Common myeloid progenitor, CD34-positive (primary cell): ENCODE measurements at regions not wholly inside any gene's neighbourhood (a gene's known extent, or its start where the extent isn't known, plus 50 kb on each side); places are given as distances from the start of the nearest gene placed in this dataset.

Experiments used
- CTCF ChIA-PET: fragments of 350-600 bp; sonication (Branson Sonifier 250); formaldehyde crosslinking; loops from one replicate; lab custom pipeline; 2021; ENCODE audit warnings: antibody characterized with exemption; lab: Charles Lee
- POLR2A ChIA-PET: fragments of 350-600 bp; sonication (Branson Sonifier 250); formaldehyde crosslinking; loops from one replicate; lab custom pipeline; 2021; ENCODE audit warnings: antibody characterized with exemption; lab: Charles Lee
- DNase-seq, 3 donors: peaks; one replicate each; pipeline versions ENCODE4 v3.0.0 to v3.0.0-alpha.2; 2013
- H3K27ac ChIP-seq, 2 experiments: 1 replicate in 1 of 2; 2 replicates in 1 of 2; pipeline ENCODE4 v1.7.0; 2013; ENCODE audit warnings: inconsistent platforms in 2 of 2, low read length in 2 of 2, mild to moderate bottlenecking in 2 of 2, low read depth in 1 of 2, moderate library complexity in 1 of 2; ENCODE audit not compliant: severe bottlenecking in 2 of 2, insufficient read depth in 1 of 2, poor library complexity in 1 of 2
- H3K27me3 ChIP-seq, 5 experiments: replicated peaks in 2 of 5; 1 replicate in 3 of 5; 2 replicates in 2 of 5; pipeline versions ENCODE4 v1.6.1 to v1.7.0; 2013; ENCODE audit warnings: low read length in 4 of 5, mild to moderate bottlenecking in 2 of 5, moderate library complexity in 2 of 5, inconsistent platforms in 1 of 5; ENCODE audit not compliant: insufficient read depth in 5 of 5, control insufficient read depth in 4 of 5
- H3K36me3 ChIP-seq, 4 experiments: 1 replicate in 2 of 4; 2 replicates in 2 of 4; pipeline versions ENCODE4 v1.6.1 to v1.7.0; 2013; ENCODE audit warnings: low read length in 3 of 4, control low read depth in 1 of 4, mild to moderate bottlenecking in 1 of 4; ENCODE audit not compliant: control insufficient read depth in 4 of 4, insufficient read depth in 4 of 4
- H3K4me1 ChIP-seq, 4 experiments: 1 replicate in 3 of 4; 2 replicates in 1 of 4; pipeline versions ENCODE4 v1.6.1 to v1.7.1; 2013; ENCODE audit warnings: low read length in 3 of 4, mild to moderate bottlenecking in 3 of 4, control low read depth in 1 of 4, inconsistent platforms in 1 of 4, moderate library complexity in 1 of 4; ENCODE audit not compliant: control insufficient read depth in 4 of 4, insufficient read depth in 4 of 4; ENCODE audit errors: control extremely low read depth in 1 of 4
- H3K4me3 ChIP-seq, 7 experiments: 1 replicate in 4 of 7; 2 replicates in 3 of 7; pipeline versions ENCODE4 v1.5.1 to v1.7.0; 2013; ENCODE audit warnings: mild to moderate bottlenecking in 7 of 7, low read length in 6 of 7, moderate library complexity in 6 of 7, inconsistent platforms in 2 of 7, low read depth in 2 of 7, control low read depth in 1 of 7; ENCODE audit not compliant: insufficient read depth in 4 of 7, control insufficient read depth in 1 of 7; ENCODE audit errors: extremely low read depth in 1 of 7
- H3K9me3 ChIP-seq, 5 experiments: 1 replicate in 4 of 5; 2 replicates in 1 of 5; pipeline versions ENCODE4 v1.6.1 to v1.7.1; 2013; ENCODE audit warnings: low read length in 4 of 5, mild to moderate bottlenecking in 2 of 5, inconsistent platforms in 1 of 5, low read depth in 1 of 5, moderate library complexity in 1 of 5; ENCODE audit not compliant: control insufficient read depth in 4 of 5, insufficient read depth in 2 of 5; ENCODE audit errors: control extremely low read depth in 1 of 5
- WGBS: methylation state at CpG from one replicate; pipeline ENCODE4 v1.1.5; 2013; ENCODE audit not compliant: insufficient coverage; 5-methylcytosine and 5-hydroxymethylcytosine counted together

- H3K4me3 ChIP-seq, result no peak overlapping the region
- no peak for DNase-seq
- no peaks in the 10 kb centered on the region for H3K27me3 ChIP-seq
- no peaks in the 10 kb centered on the region for H3K9me3 ChIP-seq
- no peaks in the 10 kb centered on the region for H3K4me1 ChIP-seq
- ChIA-PET POLR2A (no interaction called here), CTCF (no interaction called here)
- WGBS, result 77% methylated on average over 1 of the region's 2 CpGs
- no peak overlapping the region for H3K27ac ChIP-seq
- H3K36me3 ChIP-seq, result no peaks in the 10 kb centered on the region
These were observed 449.3 kb downstream of the PRR16 start for GRCh38 chr5:120913396-120913795.

- CTCF ChIA-PET, result no interaction called here
- POLR2A ChIA-PET, result no interaction called here
- WGBS, result 73% methylated on average over 1 of the region's 1 CpG
- no peak for DNase-seq
- H3K9me3 ChIP-seq, result no peaks in the 10 kb centered on the region
- H3K27me3 ChIP-seq, result no peaks in the 10 kb centered on the region
- H3K4me3 ChIP-seq, result no peak overlapping the region
- H3K27ac ChIP-seq, result no peak overlapping the region
- no peaks in the 10 kb centered on the region for H3K4me1 ChIP-seq
- no peaks in the 10 kb centered on the region for H3K36me3 ChIP-seq
These were observed 453.2 kb downstream of the PRR16 start for GRCh38 chr5:120917214-120917758.

GRCh38 chr5:120919017-120919416 lies 454.9 kb downstream of the PRR16 start:
- 100% methylated on average over 1 of the region's 2 CpGs for WGBS
- CTCF ChIA-PET, result no interaction called here
- POLR2A ChIA-PET, result no interaction called here

GRCh38 chr5:120923026-120923425 lies 458.9 kb downstream of the PRR16 start:
- Histone ChIP-seq H3K27me3 (no peaks in the 10 kb centered on the region), H3K27ac (no peak overlapping the region), H3K9me3 (no peaks in the 10 kb centered on the region), H3K4me1 (no peaks in the 10 kb centered on the region), H3K36me3 (no peaks in the 10 kb centered on the region), H3K4me3 (no peak overlapping the region)
- CTCF ChIA-PET, result no interaction called here
- DNase-seq, result no peak
- 100% methylated on average over 1 of the region's 3 CpGs for WGBS
- POLR2A ChIA-PET, result no interaction called here

More at GRCh38 chr5:120919017-120919416, 454.9 kb downstream of the PRR16 start:
- Histone ChIP-seq H3K27ac (no peak overlapping the region), H3K36me3 (no peaks in the 10 kb centered on the region), H3K4me1 (no peaks in the 10 kb centered on the region), H3K9me3 (no peaks in the 10 kb centered on the region), H3K4me3 (no peak overlapping the region), H3K27me3 (no peaks in the 10 kb centered on the region)
- DNase-seq, result no peak

- H3K4me1 ChIP-seq, result no peaks in the 10 kb centered on the region
- no peak overlapping the region for H3K27ac ChIP-seq
- ChIA-PET CTCF (no interaction called here), POLR2A (no interaction called here)
- no peak overlapping the region for H3K4me3 ChIP-seq
- WGBS, result 100% methylated on average over 1 of the region's 1 CpG
- no peaks in the 10 kb centered on the region for H3K9me3 ChIP-seq
- no peaks in the 10 kb centered on the region for H3K36me3 ChIP-seq
- no peaks in the 10 kb centered on the region for H3K27me3 ChIP-seq
- DNase-seq, result no peak
These were observed 462.4 kb downstream of the PRR16 start for GRCh38 chr5:120926471-120926870.

GRCh38 chr5:120927950-120928530 lies 463.9 kb downstream of the PRR16 start:
- no peaks in the 10 kb centered on the region for H3K36me3 ChIP-seq
- no peak overlapping the region for H3K27ac ChIP-seq
- CTCF ChIA-PET, result no interaction called here
- no peak overlapping the region for H3K4me3 ChIP-seq
- no peaks in the 10 kb centered on the region for H3K27me3 ChIP-seq
- no peaks in the 10 kb centered on the region for H3K9me3 ChIP-seq
- no peak for DNase-seq
- H3K4me1 ChIP-seq, result no peaks in the 10 kb centered on the region
- POLR2A ChIA-PET, result no interaction called here

GRCh38 chr5:120932480-120932879 lies 468.4 kb downstream of the PRR16 start:
- H3K4me3 ChIP-seq, result no peak overlapping the region
- no peak for DNase-seq
- no peaks in the 10 kb centered on the region for H3K4me1 ChIP-seq
- CTCF ChIA-PET, result no interaction called here
- H3K9me3 ChIP-seq, result no peaks in the 10 kb centered on the region
- no peaks in the 10 kb centered on the region for H3K36me3 ChIP-seq
- H3K27ac ChIP-seq, result no peak overlapping the region
- no peaks in the 10 kb centered on the region for H3K27me3 ChIP-seq
- POLR2A ChIA-PET, result no interaction called here
